ENCODE measurements at regions not wholly inside any gene's neighbourhood (a gene's known extent, or its start where the extent isn't known, plus 50 kb on each side); places are given as distances from the start of the nearest gene placed in this dataset.

DNA sequence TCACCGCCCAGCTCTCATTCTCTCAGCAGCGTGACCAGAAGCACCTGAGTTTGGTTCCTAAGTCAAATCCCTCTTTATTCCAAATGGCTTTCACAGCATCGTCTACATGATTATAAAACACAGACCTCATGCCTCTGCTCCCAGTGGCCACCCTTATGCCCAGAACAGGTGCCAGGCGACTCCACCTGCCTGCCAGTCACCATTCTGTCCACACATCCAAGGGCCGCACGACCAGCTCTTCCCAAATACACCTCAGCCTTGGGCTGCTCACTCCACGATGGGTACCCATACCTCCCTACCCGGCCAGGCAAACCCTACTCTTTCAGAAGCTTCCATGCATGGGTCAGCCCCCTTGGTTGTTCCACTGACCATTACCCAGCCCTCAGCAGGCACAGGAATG is 851.6 kb upstream of the SALL3 start:
- Mint-ChIP-seq H3K9me3 (ENCODE audit: unreplicated experiment) (peaks cover 40% of the 10 kb centered on the region), H3K4me1 (ENCODE audit: insufficient read depth, unreplicated experiment) (no peaks in the 10 kb centered on the region), H3K27me3 (ENCODE audit: insufficient read depth, unreplicated experiment) (no peaks in the 10 kb centered on the region), H3K4me3 (ENCODE audit: unreplicated experiment) (no peak overlapping the region), H3K27ac (ENCODE audit: low read depth, unreplicated experiment) (no peak overlapping the region), H3K36me3 (ENCODE audit: insufficient read depth, unreplicated experiment) (no peaks in the 10 kb centered on the region)
- no peak for DNase-seq (ENCODE audit: unreplicated experiment)
- ChIA-PET CTCF (interaction anchor here (0.6 kb wide), 1 partner anchor 610 kb away, joined by 5 read pairs; no protein-coding TSS in a partner anchor), POLR2A (no interaction called here)
- BruUV-seq (replicated peaks), result no TSS peak
- TF ChIP-seq, protein P1, sequence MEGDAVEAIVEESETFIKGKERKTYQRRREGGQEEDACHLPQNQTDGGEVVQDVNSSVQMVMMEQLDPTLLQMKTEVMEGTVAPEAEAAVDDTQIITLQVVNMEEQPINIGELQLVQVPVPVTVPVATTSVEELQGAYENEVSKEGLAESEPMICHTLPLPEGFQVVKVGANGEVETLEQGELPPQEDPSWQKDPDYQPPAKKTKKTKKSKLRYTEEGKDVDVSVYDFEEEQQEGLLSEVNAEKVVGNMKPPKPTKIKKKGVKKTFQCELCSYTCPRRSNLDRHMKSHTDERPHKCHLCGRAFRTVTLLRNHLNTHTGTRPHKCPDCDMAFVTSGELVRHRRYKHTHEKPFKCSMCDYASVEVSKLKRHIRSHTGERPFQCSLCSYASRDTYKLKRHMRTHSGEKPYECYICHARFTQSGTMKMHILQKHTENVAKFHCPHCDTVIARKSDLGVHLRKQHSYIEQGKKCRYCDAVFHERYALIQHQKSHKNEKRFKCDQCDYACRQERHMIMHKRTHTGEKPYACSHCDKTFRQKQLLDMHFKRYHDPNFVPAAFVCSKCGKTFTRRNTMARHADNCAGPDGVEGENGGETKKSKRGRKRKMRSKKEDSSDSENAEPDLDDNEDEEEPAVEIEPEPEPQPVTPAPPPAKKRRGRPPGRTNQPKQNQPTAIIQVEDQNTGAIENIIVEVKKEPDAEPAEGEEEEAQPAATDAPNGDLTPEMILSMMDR (IDR thresholded peaks at IDR 0.05; ENCODE audit: unreplicated experiment), result no peak
- intact Hi-C loops (cut with micrococcal nuclease), result no loop called here

DNA sequence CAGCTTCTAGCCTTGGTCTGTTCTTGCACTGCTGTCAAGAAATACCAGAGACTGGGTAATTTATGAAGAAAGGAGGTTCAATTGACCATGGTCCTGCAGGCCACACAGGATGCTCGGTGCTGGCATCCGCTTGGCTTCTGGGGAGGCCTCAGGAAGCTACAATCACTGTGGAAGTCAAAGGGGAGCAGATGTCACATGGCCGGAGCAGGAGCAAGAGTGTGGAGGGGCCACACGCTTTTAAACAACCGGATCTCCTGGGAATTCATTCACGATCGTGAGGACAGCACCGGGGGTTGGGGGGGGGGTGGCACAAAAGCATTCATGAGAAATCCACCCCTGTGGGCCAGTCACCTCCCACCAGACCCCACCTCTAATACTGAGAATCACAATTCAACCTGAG is 850.4 kb upstream of the SALL3 start:
- intact Hi-C loops (cut with micrococcal nuclease), result no loop called here
- H3K27me3 Mint-ChIP-seq (ENCODE audit: insufficient read depth, unreplicated experiment), result no peaks in the 10 kb centered on the region
- DNase-seq (ENCODE audit: unreplicated experiment), result no peak
- H3K36me3 Mint-ChIP-seq (ENCODE audit: insufficient read depth, unreplicated experiment), result no peaks in the 10 kb centered on the region
- BruUV-seq (replicated peaks), result no TSS peak
- H3K9me3 Mint-ChIP-seq (ENCODE audit: unreplicated experiment), result peaks cover 40% of the 10 kb centered on the region
- H3K27ac Mint-ChIP-seq (ENCODE audit: low read depth, unreplicated experiment), result no peak overlapping the region
- TF ChIP-seq, protein P1 (IDR thresholded peaks at IDR 0.05; ENCODE audit: unreplicated experiment), result no peak
- ChIA-PET POLR2A (no interaction called here), CTCF (no interaction called here)
- H3K4me1 Mint-ChIP-seq (ENCODE audit: insufficient read depth, unreplicated experiment), result no peaks in the 10 kb centered on the region
- no peak overlapping the region for H3K4me3 Mint-ChIP-seq (ENCODE audit: unreplicated experiment)

DNA sequence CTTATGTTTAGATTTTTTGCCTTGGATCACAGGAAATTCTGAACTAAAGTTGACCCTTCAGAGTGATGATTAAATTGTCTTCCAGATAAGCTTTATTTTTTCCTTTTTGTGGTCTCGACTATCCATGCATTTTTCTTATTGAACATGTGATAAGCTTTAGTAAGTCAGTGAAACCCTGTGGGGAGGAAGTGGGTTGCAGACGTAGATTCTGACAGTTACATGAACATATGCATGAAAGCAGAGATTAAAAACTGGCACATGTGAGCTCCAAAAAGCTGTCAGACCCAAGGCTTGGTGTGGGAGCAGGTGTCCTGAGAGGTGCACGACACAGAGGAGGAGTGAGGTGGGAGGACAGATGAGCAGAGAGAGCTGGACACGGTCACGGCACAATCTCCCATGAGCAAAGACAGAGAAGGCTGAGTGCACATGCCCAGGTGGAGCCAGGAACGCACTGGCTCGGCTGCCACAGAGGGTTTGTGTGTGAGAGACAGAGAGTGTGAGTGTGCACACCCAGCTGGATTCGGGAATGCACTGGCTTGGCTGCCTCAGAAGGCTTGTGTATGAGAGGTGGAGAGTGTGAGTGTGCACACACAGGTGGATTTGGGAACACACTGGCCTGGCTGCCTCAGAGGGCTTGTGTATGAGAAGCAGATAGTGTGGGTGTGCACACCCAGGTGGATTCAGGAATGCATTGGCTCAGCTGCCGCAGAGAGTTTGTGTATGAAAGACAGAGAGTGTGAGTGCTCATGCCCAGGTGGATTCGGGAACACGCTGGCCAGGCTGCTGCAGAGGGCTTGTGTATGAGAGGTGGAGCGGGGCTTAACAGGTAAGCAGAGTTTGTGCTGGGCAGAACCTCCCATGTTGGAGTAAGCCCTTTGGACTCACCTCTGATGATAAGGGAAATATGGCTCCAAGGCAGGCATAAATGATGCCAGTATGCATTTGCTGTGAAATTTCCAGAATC is 849.1 kb upstream of the SALL3 start:
- H3K36me3 Mint-ChIP-seq (ENCODE audit: insufficient read depth, unreplicated experiment), result no peaks in the 10 kb centered on the region
- H3K4me1 Mint-ChIP-seq (ENCODE audit: insufficient read depth, unreplicated experiment), result no peaks in the 10 kb centered on the region
- ChIA-PET POLR2A (no interaction called here), CTCF (no interaction called here)
- no peak overlapping the region for H3K4me3 Mint-ChIP-seq (ENCODE audit: unreplicated experiment)
- no peaks in the 10 kb centered on the region for H3K27me3 Mint-ChIP-seq (ENCODE audit: insufficient read depth, unreplicated experiment)
- H3K9me3 Mint-ChIP-seq (ENCODE audit: unreplicated experiment), result peaks cover 36% of the 10 kb centered on the region
- DNase-seq (ENCODE audit: unreplicated experiment), result no peak
- intact Hi-C loops (cut with micrococcal nuclease), result no loop called here
- no TSS peak for BruUV-seq (replicated peaks)
- TF ChIP-seq, protein P1 (IDR thresholded peaks at IDR 0.05; ENCODE audit: unreplicated experiment), result no peak
- H3K27ac Mint-ChIP-seq (ENCODE audit: low read depth, unreplicated experiment), result no peak overlapping the region

DNA sequence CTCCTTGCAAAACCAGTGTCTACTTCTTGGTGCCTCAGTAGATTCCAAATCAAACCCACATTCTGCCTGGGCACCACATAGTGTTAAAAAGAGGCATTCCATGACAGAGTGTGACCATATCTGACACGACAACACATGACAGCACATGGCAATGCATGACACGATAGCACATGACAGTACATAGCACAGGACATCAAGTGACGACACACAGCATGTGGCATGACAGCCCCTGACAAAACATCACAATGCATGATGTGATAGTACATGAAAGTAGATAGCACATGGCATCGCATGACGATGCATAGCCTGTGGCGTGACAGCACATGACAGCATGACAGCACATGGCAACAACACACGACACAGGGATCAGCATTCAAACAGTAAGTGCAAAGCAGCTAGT is 845.9 kb upstream of the SALL3 start:
- intact Hi-C loops (cut with micrococcal nuclease), result no loop called here
- ChIA-PET CTCF (no interaction called here), POLR2A (no interaction called here)
- H3K4me3 Mint-ChIP-seq (ENCODE audit: unreplicated experiment), result no peak overlapping the region
- H3K36me3 Mint-ChIP-seq (ENCODE audit: insufficient read depth, unreplicated experiment), result no peaks in the 10 kb centered on the region
- H3K4me1 Mint-ChIP-seq (ENCODE audit: insufficient read depth, unreplicated experiment), result no peaks in the 10 kb centered on the region
- peaks cover 30% of the 10 kb centered on the region for H3K9me3 Mint-ChIP-seq (ENCODE audit: unreplicated experiment)
- TF ChIP-seq, protein P1 (IDR thresholded peaks at IDR 0.05; ENCODE audit: unreplicated experiment), result no peak
- no peaks in the 10 kb centered on the region for H3K27me3 Mint-ChIP-seq (ENCODE audit: insufficient read depth, unreplicated experiment)
- DNase-seq (ENCODE audit: unreplicated experiment), result no peak
- H3K27ac Mint-ChIP-seq (ENCODE audit: low read depth, unreplicated experiment), result no peak overlapping the region
- BruUV-seq (replicated peaks), result no TSS peak

Measured in MCF 10A (cell line).